Hindlimb muscle (tissue), 1 donor: ENCODE measurements at regions not wholly inside any gene's neighbourhood (a gene's known extent, or its start where the extent isn't known, plus 50 kb on each side); places are given as distances from the start of the nearest gene placed in this dataset.

Experiments
- DNase-seq: peaks from one replicate; pipeline ENCODE4 v3.0.0-alpha.2; 2013

DNA sequence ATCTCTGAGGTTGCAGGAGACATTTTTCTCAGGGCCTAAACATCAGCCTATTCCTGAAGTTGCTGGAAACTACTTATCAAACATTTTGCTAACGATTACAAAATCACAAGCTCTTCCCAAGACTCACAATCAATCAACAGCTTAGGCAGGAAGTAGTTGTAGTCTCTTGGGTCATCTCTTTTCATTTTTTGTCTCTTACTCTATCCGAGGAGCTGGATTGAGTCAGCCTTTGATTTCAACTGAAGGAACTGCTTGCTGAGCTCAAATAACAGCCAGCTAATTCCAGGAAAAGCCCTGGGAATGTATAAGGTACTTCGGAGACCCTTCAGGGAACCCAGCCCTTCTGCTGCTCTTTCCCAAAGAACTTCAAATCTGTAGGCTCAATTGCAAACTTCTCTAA is 398.9 kb downstream of the PLK2 start:
- DNase-seq: no peak

GRCh38 chr5:58057324-58057723 is 402.6 kb downstream of the PLK2 start:
- no peak for DNase-seq

DNA sequence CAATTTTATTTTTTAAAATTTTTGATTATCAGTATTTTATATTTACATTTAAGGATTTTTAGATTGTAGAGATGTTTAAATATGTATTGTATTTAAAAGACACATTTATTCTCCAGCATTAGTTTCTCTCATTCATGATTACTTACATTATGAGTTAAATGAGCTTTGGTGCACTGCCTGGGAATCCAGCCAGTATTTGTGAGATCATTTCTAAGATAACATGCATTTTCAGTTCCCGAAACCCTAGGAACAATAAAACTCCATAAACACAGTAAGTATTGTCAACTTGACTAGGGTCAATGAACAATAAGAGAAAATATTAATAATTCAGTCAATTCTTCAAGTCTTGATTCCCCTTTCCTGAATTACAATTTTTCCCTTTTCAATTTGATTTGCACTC is 403.3 kb downstream of the PLK2 start:
- no peak for DNase-seq

DNA sequence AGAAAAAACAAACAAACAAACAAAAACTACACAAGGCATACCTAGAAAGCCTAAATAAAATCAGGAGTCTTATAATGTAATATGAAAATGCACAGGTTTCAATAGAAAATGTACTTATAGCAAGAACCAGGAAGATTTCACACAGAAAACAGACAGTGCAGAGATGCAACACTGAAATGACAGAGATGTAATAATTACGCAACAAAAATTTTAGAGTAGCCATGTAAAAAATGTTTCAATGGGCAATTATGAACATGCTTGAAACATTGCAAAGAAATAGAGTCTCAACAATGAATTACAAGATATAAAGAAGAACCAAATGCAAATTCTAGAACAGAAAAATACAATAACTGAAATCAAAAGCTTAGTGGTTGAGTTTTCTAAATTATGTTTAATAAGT is 405.9 kb downstream of the PLK2 start:
- DNase-seq: no peak

DNA sequence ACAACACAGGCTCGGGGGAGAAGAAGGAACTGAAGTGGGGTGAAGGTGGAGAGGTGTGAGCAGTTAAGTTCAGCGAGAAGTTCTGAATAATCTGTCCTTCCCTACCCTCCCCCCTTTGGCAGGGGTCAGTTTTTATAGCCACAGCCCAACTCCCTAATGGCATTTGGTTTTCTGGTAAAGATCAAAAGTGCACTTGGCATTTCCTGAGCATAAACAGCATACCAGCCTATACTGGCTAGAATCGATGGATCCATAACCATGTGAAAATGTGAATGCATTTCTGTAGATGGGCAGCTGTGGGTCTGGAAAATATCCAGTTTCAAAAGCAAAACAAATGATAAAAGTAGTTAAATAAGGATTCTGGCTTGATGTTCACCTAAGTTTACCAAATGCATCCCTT is 410.9 kb downstream of the PLK2 start:
- DNase-seq: no peak

DNA sequence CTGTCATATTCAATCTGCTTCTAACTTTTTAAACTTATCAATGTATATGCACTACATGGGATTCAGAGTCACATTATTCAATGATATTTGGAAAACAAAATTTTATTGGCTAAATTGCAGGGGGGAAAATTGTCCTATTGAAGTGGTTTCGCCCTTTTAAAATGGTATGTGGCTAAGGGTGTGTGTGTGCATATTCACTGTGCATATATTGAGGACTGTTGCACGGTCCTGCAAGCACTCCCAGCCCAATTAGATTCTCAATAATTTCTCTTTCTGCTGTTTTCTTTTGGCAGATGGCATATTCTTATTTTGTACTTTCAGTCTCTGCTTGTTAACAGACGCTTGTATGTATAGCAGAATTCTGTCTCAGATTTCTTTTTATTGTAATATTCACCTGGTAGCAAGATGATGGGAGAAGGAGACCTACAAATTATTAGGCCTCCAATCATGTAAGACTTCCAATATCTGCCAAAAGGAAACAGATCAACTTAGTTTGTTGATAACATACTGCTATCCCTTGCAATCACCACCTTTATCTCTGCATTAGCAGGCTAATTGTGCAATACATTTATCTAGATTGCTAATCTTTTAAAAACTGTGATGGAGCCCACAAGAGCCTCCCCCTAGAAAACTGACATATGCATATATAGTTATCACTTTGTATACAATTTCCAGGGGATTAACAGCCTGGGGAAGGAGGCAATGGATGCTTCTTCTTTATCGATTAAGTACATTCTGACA is 411.5 kb downstream of the PLK2 start:
- DNase-seq: no peak

DNA sequence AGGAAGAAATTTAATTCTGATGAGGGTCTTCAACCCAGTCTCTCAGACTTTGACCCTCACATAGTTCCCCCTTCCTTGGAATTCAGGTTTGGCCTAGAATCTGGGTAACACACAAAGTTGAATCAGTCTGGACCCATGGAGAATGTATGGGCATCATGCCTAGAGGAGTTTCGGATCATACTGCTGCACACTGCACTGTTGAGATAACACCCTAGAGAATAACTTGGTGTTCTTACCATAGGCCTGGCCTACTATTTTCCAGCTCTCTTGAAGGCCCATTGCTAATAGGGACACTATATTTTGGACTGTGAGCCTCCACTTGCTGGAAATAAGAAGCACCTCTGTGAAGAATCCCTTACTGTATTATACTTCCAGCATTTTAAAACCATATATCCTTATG is 413.5 kb downstream of the PLK2 start:
- DNase-seq: no peak

- no peak for DNase-seq
These were observed 415.7 kb downstream of the PLK2 start for GRCh38 chr5:58044166-58044565.

DNA sequence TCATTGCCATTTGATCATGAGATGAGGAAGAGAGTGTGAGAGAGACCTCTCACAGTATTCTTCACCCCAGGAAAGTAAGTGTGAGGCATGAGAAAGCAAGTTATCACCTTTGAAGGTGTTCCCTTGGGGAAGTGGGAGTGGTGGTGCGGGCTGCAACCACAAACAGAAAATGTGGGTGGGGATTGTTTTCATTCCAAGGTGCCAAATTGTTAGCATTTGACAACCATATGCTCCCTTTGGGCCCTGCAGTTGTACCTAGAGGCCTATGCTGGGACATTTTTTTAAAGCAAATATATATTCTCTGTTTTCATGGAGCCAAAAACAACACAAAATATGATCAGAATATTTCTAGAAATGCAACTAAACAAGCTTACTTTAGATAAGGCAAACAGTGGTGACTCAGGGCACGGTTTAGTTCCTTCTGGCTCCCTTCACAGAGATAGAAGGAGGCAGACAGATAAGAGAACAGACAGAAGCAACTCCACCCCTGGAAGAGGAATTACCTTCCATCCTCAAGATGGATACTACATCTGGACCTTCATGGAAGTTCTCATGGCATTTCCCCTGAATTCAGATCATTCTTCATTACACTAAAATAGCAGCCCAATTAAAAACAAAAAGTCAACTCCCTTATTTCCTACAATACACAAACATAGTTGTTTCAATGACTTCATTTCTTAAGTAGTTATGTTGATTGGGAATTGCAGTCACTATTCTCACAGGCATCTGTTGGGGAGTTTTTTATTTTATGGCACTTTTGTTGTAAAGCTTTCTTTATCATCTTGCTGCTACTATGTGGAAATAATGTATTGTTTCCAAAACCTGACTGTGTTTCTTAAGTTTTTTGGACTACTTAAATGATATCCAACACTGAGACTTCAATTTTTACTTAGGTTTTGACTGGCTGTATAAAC is 416.6 kb downstream of the PLK2 start:
- no peak for DNase-seq

DNA sequence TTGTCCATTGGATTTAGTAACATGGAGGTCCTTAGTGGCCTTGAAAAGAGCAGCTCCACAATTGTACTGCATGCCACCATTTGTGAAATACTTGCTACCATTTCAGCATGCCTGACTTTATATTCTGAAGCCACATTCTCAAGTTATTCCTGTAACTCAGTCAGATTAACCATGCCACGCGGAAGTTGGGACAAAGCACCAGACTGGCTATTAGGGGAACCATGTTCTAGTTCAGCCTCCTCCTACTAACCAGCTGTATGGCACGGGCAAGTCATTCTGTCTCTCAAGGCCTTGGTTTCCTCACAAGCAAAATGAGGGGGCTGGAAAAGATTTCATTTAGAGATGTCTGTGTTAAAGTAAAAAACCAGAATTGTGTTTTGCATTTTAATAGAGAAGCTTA is 418.0 kb downstream of the PLK2 start:
- no peak for DNase-seq

GRCh38 chr5:58040846-58041245 is 419.0 kb downstream of the PLK2 start:
- DNase-seq: no peak

GRCh38 chr5:58040044-58040443 is 419.8 kb downstream of the PLK2 start:
- no peak for DNase-seq

DNA sequence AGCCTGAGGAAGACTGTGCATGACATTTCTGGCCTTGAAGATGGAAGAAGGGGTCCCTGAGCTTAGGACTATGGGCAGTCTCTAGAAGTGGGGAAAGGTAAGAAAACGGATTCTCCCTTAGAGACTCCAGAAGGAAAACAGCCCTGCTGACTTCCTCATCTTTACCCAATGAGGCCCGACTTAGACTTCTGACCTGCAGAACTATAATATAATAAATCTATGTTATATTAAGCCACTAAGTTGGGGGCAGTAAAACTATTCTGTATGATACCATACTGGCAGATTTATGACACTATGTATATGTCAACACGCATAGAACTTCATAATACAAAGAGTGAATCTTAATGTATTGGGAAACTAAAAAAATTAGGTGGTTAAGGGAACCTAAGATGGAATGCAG is 422.0 kb downstream of the PLK2 start:
- DNase-seq: no peak

GRCh38 chr5:58025809-58026208 is 434.1 kb downstream of the PLK2 start:
- no peak for DNase-seq

DNA sequence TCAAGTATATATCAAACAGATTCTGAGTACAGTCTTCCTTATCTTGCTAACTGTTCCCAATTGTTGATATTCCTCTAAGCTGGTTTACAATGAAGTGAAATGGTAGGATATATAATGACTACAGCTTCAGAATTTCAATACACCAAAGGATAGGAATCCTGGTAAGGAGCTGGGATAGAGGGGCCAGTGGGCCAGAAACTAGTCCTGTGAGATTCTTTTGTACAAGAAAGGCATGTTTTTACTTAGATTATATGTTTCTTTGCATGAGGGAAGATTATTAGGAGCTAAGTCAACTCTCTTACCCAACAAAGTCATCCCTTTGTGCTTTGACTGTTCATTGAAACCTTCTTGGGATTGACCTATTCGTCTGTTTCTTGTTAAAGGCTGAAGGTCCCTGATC is 435.7 kb downstream of the PLK2 start:
- no peak for DNase-seq

GRCh38 chr5:58022055-58022454 is 437.8 kb downstream of the PLK2 start:
- no peak for DNase-seq

GRCh38 chr5:58021466-58021865 is 438.4 kb downstream of the PLK2 start:
- DNase-seq: no peak

DNA sequence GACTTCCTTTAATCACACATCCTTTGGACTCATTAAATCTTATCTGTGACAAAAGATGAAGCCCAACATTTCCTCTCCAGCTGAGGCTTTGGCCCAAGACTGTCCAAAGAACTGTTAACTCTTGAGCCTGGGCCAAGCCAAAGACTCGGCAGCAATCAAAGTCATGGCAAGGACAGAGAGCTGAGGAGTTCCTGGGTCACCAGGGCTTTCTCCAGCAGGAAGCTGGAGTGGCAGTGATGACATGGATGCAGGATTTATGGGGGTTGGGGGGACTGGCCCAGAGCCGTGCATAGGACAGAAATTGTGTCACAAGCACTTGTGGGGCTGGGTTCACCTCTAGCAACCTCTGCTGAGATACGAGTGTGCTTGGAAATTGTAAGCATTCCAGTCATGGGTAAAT is 440.3 kb downstream of the PLK2 start:
- no peak for DNase-seq

DNA sequence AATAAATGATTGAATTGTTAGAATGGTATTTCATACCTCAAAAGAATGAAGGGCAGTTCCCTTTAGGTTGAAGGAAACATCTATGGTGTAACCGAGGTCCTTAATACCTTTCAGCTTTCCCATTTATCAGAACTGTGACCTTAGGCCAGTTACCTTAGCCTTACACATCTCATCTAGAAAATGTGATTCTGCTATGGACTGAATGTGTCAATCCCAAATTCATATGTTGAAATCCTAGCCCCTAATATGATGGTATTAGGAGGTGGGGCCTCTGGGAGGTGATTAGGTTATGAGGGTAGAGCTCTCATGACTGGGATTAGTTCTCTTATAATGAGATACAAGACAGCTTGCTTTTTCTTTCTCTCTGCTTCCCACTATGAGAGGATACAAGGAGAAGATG is 441.9 kb downstream of the PLK2 start:
- no peak for DNase-seq

DNA sequence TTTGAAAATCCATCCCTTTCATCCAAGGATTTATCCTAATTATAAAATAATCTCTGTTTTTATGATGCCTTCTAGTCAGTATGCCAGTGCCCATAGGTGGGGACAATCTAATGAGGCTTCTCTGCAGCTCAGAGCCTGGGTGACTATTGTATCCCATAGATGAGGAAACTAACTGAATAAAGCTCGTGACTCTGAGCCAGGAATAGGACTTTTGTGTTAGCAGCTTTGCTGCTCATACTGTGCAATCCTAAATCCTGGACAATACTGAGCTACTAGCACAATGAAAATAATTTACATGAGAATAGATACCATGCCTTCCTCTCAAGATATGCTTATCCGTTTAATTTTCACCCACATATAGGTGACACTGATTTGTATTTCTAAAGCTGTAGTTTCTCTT is 443.0 kb downstream of the PLK2 start:
- DNase-seq: no peak

DNA sequence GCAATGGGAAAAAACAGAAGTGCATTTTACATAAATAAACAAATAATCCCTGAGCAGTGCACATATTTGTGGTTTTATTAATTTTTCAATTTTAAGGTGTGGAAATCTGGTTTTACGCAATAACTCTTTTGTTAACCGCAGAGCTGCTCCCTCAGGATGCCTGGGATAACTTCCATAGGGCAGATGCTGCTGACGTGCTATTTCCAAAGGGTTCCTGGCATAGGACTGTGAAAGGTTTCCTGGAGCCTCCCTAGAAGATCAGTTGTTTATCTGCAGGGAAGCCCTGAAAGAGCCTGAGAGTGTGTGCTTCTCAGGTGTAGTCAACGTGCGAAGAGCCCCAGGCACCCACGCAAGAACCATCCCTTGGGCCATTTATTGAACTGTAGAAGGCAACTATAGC is 443.5 kb downstream of the PLK2 start:
- DNase-seq: no peak

DNA sequence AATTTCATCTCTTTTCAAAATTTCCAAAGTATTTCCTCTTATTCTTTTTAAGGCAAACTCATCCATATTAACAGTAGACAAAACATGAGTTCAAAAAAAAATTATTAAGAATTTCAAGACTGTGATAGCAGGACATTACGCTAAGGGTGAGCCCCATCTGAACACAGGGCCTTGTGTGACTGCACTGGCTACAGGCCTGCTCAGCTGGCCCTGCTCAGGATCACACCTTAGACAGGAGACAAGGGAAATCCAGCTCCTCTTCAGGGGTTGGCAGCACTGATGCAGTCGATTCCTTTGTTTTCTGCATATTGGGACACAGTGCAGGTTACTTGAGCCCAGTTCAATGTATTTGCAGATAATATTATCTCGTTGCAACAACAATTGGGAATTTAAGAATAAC is 444.7 kb downstream of the PLK2 start:
- no peak for DNase-seq

DNA sequence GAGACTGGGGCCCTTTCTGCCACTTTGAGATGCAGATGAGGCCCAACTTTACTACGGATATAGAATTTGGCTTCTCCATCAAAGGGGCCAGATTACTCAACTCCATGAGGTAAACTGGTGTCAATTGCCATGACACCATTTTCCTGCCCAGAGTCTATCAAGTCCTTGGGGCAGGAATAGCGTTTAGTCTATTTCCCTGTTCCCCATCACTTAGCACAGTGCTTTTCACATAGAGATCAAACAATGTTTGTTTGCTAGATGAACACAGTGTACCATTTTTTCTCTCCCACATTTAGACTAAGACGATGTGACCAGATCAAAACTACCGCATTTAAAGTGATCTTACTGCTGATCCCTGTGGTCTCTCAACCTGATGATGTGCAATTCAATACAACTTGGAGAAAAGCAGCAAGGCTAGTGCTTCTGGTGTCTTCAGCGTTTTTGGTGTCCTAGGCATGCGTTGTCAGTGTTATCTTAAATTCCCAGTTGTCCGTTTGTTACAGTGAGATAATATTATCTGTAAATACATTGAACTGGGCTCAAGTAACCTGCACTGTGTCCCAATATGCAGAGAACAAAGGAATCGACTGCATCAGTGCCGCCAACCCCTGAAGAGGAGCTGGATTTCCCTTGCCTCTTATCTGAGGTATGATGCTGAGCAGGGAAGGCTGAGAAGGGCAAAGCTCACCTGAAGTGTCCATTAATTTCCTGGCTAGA is 446.2 kb downstream of the PLK2 start:
- DNase-seq: no peak
